ENCODE measurements at regions not wholly inside any gene's neighbourhood (a gene's known extent, or its start where the extent isn't known, plus 50 kb on each side); places are given as distances from the start of the nearest gene placed in this dataset.

GRCh38 chr2:207444756-207445155 is 85.0 kb upstream of the CREB1 start:
- Histone ChIP-seq H3K4me1 (no peaks in the 10 kb centered on the region), H3K27ac (no peak overlapping the region), H3K27me3 (no peaks in the 10 kb centered on the region), H3K4me3 (no peak overlapping the region), H3K9me3 (replicated peaks) (no peaks in the 10 kb centered on the region), H3K36me3 (no peaks in the 10 kb centered on the region)
- no peak for DNase-seq

- Histone ChIP-seq H3K27ac (no peak overlapping the region), H3K4me3 (no peak overlapping the region), H3K4me1 (no peaks in the 10 kb centered on the region), H3K9me3 (replicated peaks) (no peaks in the 10 kb centered on the region), H3K27me3 (no peaks in the 10 kb centered on the region), H3K36me3 (no peaks in the 10 kb centered on the region)
- DNase-seq, result no peak
Observed at GRCh38 chr2:207446653-207447052, 83.1 kb upstream of the CREB1 start.

- Histone ChIP-seq H3K9me3 (replicated peaks) (no peaks in the 10 kb centered on the region), H3K36me3 (no peaks in the 10 kb centered on the region), H3K4me1 (no peaks in the 10 kb centered on the region), H3K27me3 (no peaks in the 10 kb centered on the region), H3K27ac (no peak overlapping the region), H3K4me3 (no peak overlapping the region)
- DNase-seq, result no peak
Observed at GRCh38 chr2:207448006-207448405, 81.8 kb upstream of the CREB1 start.

- no peak overlapping the region for H3K27ac ChIP-seq
- H3K27me3 ChIP-seq, result no peaks in the 10 kb centered on the region
- H3K9me3 ChIP-seq (replicated peaks), result no peaks in the 10 kb centered on the region
- H3K4me1 ChIP-seq, result no peaks in the 10 kb centered on the region
- H3K36me3 ChIP-seq, result no peaks in the 10 kb centered on the region
- DNase-seq, result no peak
- no peak overlapping the region for H3K4me3 ChIP-seq
Observed at GRCh38 chr2:207449642-207450165, 80.1 kb upstream of the CREB1 start.

GRCh38 chr2:207450186-207450585 is 79.6 kb upstream of the CREB1 start:
- no peak overlapping the region for H3K4me3 ChIP-seq
- no peak overlapping the region for H3K27ac ChIP-seq
- no peaks in the 10 kb centered on the region for H3K27me3 ChIP-seq
- H3K36me3 ChIP-seq, result no peaks in the 10 kb centered on the region
- DNase-seq, result no peak
- H3K4me1 ChIP-seq, result no peaks in the 10 kb centered on the region
- no peaks in the 10 kb centered on the region for H3K9me3 ChIP-seq (replicated peaks)

GRCh38 chr2:207458582-207458981 is 71.2 kb upstream of the CREB1 start:
- Histone ChIP-seq H3K9me3 (replicated peaks) (no peaks in the 10 kb centered on the region), H3K4me3 (no peak overlapping the region), H3K36me3 (no peaks in the 10 kb centered on the region)

GRCh38 chr2:207459990-207460757 is 69.6 kb upstream of the CREB1 start:
- Histone ChIP-seq H3K36me3 (no peaks in the 10 kb centered on the region), H3K4me3 (no peak overlapping the region), H3K27ac (no peak overlapping the region), H3K4me1 (no peaks in the 10 kb centered on the region), H3K9me3 (replicated peaks) (no peaks in the 10 kb centered on the region), H3K27me3 (no peaks in the 10 kb centered on the region; the same call in 1 of the 2 replicates)
- no peak for DNase-seq

More at GRCh38 chr2:207458582-207458981, 71.2 kb upstream of the CREB1 start:
- H3K27me3 ChIP-seq, result no peaks in the 10 kb centered on the region; the same call in 1 of the 2 replicates
- H3K4me1 ChIP-seq, result no peaks in the 10 kb centered on the region
- no peak overlapping the region for H3K27ac ChIP-seq
- no peak for DNase-seq

GRCh38 chr2:207463433-207463832 is 66.3 kb upstream of the CREB1 start:
- no peaks in the 10 kb centered on the region for H3K9me3 ChIP-seq (replicated peaks)
- no peak overlapping the region for H3K27ac ChIP-seq
- H3K36me3 ChIP-seq, result no peaks in the 10 kb centered on the region

GRCh38 chr2:207464007-207464406 is 65.8 kb upstream of the CREB1 start:
- H3K9me3 ChIP-seq (replicated peaks), result no peaks in the 10 kb centered on the region
- H3K4me3 ChIP-seq, result no peak overlapping the region

More at GRCh38 chr2:207463433-207463832, 66.3 kb upstream of the CREB1 start:
- H3K27me3 ChIP-seq, result no peaks in the 10 kb centered on the region
- no peaks in the 10 kb centered on the region for H3K4me1 ChIP-seq
- DNase-seq, result no peak
- no peak overlapping the region for H3K4me3 ChIP-seq

GRCh38 chr2:207465894-207466293 is 63.9 kb upstream of the CREB1 start:
- Histone ChIP-seq H3K4me1 (no peaks in the 10 kb centered on the region), H3K27me3 (no peaks in the 10 kb centered on the region), H3K27ac (no peak overlapping the region), H3K36me3 (no peaks in the 10 kb centered on the region), H3K4me3 (no peak overlapping the region), H3K9me3 (replicated peaks) (no peaks in the 10 kb centered on the region)
- DNase-seq, result no peak

More at GRCh38 chr2:207464007-207464406, 65.8 kb upstream of the CREB1 start:
- H3K27ac ChIP-seq, result no peak overlapping the region
- no peaks in the 10 kb centered on the region for H3K4me1 ChIP-seq
- DNase-seq, result no peak
- H3K36me3 ChIP-seq, result no peaks in the 10 kb centered on the region
- H3K27me3 ChIP-seq, result no peaks in the 10 kb centered on the region

GRCh38 chr2:207467716-207468347 is 61.9 kb upstream of the CREB1 start:
- DNase-seq, result no peak

GRCh38 chr2:207468488-207468887 is 61.3 kb upstream of the CREB1 start:
- Histone ChIP-seq H3K27me3 (no peaks in the 10 kb centered on the region), H3K4me3 (no peak overlapping the region), H3K9me3 (replicated peaks) (no peaks in the 10 kb centered on the region), H3K4me1 (no peaks in the 10 kb centered on the region), H3K27ac (no peak overlapping the region), H3K36me3 (no peaks in the 10 kb centered on the region)
- no peak for DNase-seq

More at GRCh38 chr2:207467716-207468347, 61.9 kb upstream of the CREB1 start:
- no peaks in the 10 kb centered on the region for H3K27me3 ChIP-seq
- no peaks in the 10 kb centered on the region for H3K9me3 ChIP-seq (replicated peaks)
- H3K27ac ChIP-seq, result no peak overlapping the region
- H3K36me3 ChIP-seq, result no peaks in the 10 kb centered on the region
- no peaks in the 10 kb centered on the region for H3K4me1 ChIP-seq
- H3K4me3 ChIP-seq, result no peak overlapping the region

- DNase-seq, result no peak
- H3K9me3 ChIP-seq (replicated peaks), result no peaks in the 10 kb centered on the region
- no peaks in the 10 kb centered on the region for H3K27me3 ChIP-seq
- H3K27ac ChIP-seq, result no peak overlapping the region
- H3K4me3 ChIP-seq, result no peak overlapping the region
- H3K36me3 ChIP-seq, result no peaks in the 10 kb centered on the region
- H3K4me1 ChIP-seq, result no peaks in the 10 kb centered on the region
Observed at GRCh38 chr2:207469451-207469850, 60.3 kb upstream of the CREB1 start.

GRCh38 chr2:207469943-207470729 is 59.6 kb upstream of the CREB1 start:
- Histone ChIP-seq H3K27ac (no peak overlapping the region), H3K27me3 (no peaks in the 10 kb centered on the region), H3K4me1 (no peaks in the 10 kb centered on the region), H3K4me3 (no peak overlapping the region), H3K36me3 (no peaks in the 10 kb centered on the region), H3K9me3 (replicated peaks) (no peaks in the 10 kb centered on the region)
- DNase-seq, result no peak

- no peak overlapping the region for H3K4me3 ChIP-seq
- H3K27me3 ChIP-seq, result no peaks in the 10 kb centered on the region
- H3K36me3 ChIP-seq, result no peaks in the 10 kb centered on the region
- DNase-seq, result no peak
- H3K4me1 ChIP-seq, result no peaks in the 10 kb centered on the region
- H3K27ac ChIP-seq, result no peak overlapping the region
- H3K9me3 ChIP-seq (replicated peaks), result no peaks in the 10 kb centered on the region
Observed at GRCh38 chr2:207471261-207471660, 58.5 kb upstream of the CREB1 start.
